Dermis blood vessel endothelial cell (primary cell): ENCODE measurements at regions not wholly inside any gene's neighbourhood (a gene's known extent, or its start where the extent isn't known, plus 50 kb on each side); places are given as distances from the start of the nearest gene placed in this dataset.

Experiments used
- DNase-seq: peaks from one replicate; pipeline ENCODE4 v3.0.0; 2010

- no peak for DNase-seq
These were observed 464.0 kb upstream of the FAM241A start for GRCh38 chr4:111681270-111681669.

GRCh38 chr4:111681751-111682150, 463.5 kb upstream of the FAM241A start:
- DNase-seq: no peak

DNA sequence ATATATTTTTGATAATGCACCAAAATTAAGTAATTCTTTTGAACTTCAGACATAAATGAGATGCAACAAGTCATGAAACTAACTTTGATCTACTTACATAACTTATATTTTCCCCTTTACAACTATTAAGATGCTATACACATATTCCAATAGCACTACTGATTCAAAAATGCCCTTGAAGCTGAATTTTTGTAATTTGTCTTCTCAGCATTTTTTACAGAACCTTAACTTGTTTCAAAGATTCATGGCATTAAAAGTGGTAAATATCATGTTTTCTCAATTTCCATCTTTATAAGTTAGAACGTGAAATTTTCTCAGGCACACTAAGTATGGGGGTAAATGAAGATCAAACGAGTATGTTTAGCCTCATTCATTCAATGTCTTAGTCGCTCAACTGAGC, 460.0 kb upstream of the FAM241A start:
- DNase-seq: no peak

- DNase-seq: no peak
These were observed 456.0 kb upstream of the FAM241A start for GRCh38 chr4:111689214-111689613.

- no peak for DNase-seq
These were observed 455.5 kb upstream of the FAM241A start for GRCh38 chr4:111689731-111690130.

GRCh38 chr4:111693758-111694157, 451.5 kb upstream of the FAM241A start:
- DNase-seq: no peak

- no peak for DNase-seq
These were observed 449.6 kb upstream of the FAM241A start for GRCh38 chr4:111695677-111696076.

- DNase-seq: no peak
These were observed 448.7 kb upstream of the FAM241A start for GRCh38 chr4:111696505-111696904.

- DNase-seq: no peak
These were observed 447.9 kb upstream of the FAM241A start for GRCh38 chr4:111697176-111697942.

GRCh38 chr4:111698361-111698760, 446.9 kb upstream of the FAM241A start:
- no peak for DNase-seq

- no peak for DNase-seq
These were observed 446.1 kb upstream of the FAM241A start for GRCh38 chr4:111699165-111699564.

DNA sequence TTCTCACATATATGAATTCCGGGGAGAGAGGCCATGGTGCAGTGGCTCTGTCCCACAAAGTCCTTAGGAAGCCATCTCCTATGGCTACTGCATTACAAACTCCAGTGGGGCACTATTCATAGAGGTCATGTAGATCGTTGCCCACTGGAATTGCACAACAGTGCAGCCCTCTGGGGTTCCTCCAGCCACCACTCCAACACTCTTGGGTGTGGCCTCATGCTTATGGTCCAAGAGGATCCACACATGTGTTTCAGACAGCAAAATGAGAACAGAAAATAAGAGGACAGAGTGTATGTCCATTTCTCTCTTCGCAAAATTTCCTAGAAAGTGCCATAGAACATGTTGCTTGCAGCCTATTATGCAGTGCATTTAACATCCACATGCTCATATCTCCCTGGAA, 444.2 kb upstream of the FAM241A start:
- DNase-seq: no peak

- no peak for DNase-seq
These were observed 437.8 kb upstream of the FAM241A start for GRCh38 chr4:111707491-111707890.

DNA sequence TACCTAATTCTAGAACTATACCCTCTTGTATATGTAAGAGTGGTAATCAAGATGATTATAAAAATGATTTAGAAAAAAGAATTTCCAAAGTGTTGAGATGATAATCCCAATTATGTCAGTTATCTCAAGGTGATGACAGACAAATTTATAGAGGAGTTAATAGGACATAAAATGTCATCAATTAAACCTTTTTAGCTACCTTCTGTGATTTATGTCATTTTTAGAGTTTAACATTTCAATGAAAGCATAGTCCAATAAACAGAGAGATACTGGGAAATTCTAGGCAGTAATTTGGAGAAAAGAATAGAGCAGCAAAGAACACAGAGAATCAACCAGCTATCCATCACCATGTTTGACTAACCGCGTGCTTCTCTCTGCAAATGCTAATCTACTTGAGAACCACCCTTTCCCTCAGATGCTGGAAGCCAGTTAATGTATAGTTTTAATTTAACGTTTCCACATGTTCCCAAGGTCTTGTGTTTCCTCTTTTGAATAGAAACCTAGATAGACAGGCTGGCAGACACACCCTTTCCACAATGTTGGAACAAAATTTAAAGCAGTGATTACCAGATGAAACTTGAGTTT, 433.1 kb upstream of the FAM241A start:
- no peak for DNase-seq

- DNase-seq: no peak
These were observed 432.0 kb upstream of the FAM241A start for GRCh38 chr4:111713276-111713675.

DNA sequence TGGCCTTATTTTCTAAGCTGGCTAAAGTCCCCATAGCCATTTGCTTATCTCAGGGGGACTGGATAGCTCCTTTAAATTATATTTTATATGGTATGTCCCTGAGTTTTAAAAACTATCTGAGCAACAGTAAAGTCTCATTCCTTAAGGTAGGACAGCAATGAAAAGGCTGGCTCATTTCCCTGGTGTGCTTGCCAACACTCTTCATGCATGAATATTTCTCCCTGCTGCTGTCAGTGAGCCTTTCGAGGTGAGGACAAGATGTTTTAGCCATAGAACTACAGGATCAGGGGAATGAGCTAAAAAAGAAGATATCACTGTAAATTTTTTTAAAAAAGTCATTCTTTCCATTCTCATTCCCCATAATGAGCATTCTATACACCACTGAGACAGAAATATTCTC, 427.3 kb upstream of the FAM241A start:
- DNase-seq: no peak

DNA sequence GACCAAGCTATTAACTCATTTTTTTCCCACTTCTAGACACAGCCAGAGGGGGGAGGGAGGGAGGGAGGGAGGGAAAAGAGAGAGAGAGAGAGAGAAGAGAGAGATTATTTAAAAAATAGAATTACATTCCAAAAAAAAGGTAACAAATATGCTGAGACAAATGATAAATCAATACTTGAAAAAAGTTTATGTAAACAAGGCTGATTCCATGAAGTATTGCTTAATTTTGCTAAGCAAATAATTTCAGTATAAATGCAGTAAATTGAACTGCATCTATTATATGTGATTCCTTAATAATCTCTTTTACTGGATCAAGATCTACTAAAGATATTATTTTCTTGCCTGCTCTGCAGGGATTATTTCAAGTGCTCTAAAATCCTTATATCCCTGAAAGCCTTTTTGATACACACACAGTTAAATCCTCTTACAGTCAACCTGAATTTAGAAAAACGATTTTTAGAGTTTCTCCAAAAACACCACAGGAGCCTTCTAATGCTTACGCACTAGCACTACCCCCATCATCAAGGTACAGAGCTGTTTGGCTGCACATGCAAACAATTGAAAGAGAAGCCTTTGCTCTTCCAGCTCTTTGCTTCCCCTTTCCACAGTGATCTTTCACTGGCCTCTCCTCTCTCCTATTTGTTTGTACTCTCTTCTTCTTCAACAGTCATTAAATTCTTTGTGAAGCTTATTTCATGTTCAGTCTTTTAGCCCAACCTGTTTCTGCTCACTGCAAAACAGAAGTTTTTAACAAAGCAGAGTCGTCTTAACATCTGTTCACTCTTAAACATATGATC, 426.3 kb upstream of the FAM241A start:
- DNase-seq: no peak

DNA sequence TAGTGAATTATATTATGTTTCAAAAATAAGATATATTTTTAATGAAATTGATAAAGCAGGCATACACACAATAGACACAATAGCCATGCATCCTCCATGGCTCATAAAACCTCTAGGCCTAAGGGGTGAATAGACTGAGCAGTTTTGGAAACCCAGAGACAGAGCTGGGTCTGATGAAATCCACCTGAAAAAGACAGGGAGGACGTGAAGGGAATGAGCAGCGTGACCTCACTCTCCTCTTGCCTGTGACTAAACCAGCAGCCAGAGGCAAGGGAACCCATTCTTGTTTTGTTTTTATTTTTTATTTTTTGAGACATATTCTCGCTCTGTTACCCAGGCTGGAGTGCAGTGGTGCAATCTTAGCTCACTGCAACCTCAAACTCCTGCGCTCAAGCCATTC, 424.4 kb upstream of the FAM241A start:
- no peak for DNase-seq

- no peak for DNase-seq
These were observed 423.0 kb upstream of the FAM241A start for GRCh38 chr4:111722213-111722720.

GRCh38 chr4:111736516-111736915, 408.7 kb upstream of the FAM241A start:
- no peak for DNase-seq

DNA sequence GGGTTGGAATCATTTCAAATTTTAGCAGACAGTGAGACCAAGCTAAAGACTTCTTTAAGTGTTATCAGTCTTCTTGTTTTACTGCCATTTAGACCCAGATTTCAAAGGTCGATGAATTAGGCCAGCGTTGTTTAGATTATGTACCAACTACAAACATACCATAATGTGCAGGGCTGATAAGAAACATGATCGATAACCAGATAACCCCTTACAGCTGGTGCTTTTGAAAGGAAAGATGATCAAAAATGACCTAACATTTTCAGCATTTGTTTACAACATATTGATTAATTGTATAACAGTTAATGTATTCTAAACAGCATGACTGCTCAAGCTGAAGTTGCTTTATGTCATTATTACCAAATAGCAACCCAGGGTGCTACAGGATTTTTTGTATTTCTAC, 400.4 kb upstream of the FAM241A start:
- DNase-seq: no peak

GRCh38 chr4:111748157-111748556, 397.1 kb upstream of the FAM241A start:
- no peak for DNase-seq

DNA sequence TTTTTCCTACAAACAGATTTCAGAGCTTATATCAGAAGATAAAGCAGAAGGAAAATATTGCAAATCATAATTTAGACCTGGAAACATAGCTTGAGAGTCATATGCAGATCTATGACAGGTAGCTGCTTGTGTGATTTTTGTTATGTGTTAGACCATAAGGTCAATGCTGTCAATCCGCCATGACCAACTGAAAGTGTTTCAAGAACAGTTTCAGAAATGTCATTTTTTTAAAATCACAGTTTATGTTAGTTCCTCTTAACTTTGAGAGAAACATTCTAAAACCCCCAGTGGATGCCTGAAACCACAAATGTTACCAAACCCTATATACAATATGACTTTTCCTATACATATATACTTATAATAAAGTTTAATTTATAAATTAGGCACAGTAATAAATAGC, 391.3 kb upstream of the FAM241A start:
- DNase-seq: no peak

- DNase-seq: no peak
These were observed 389.7 kb upstream of the FAM241A start for GRCh38 chr4:111755571-111755970.
